ENCODE measurements at regions not wholly inside any gene's neighbourhood (a gene's known extent, or its start where the extent isn't known, plus 50 kb on each side); places are given as distances from the start of the nearest gene placed in this dataset.

DNA sequence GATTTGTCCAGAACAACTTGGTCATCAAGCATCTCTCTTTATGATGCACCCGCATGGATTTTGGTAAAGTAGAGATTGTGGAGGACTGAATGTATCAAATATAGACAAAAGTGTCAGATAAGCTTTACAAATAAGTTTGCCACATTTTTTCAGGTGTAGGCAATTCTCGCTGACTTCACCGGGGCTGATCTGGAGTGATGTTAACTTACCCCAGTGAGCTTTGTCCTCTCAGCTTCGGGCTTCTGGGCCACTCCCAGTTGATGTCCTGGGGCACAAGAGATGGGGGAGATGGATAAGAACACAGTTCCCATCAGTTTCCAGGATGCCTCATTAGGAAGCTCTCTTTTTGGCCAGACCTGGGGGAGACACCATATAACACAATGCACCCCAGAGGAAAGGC lies 117.7 kb downstream of the ETS2 start:
- no peak for DNase-seq

DNA sequence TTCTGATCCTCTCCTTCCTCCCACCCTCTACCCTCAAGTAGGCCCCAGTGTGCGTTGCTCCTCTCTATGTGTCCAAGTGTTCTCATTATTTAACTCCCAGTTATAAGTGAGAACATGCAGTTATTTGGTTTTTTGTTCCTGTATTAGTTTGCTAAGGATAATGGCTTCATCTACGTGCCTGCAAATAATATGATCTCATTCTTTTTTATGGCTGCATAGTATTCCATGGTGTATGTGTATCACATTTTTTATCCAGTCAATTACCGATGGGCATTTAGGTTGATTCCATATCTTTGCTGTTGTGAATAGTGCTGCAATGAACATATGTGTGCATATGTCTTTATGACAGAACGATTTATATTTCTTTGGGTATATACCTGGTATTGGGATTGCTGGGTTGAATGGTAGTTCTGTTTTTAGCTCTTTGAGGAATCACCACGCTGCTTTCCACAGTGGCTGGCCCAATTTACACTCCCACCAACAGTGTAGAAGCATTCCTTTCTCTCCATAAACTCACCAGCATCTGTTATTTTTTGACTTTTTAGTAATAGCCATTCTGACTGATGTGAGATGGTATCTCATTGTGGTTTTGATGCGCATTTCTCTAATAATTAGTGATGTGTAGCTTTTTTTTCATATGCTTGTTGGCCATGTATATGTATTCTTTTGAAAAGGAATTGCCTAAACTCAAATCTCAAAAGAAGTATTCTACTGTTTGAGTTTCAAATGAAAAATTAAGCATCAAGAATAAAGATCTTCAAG lies 116.9 kb downstream of the ETS2 start:
- DNase-seq = no peak

DNA sequence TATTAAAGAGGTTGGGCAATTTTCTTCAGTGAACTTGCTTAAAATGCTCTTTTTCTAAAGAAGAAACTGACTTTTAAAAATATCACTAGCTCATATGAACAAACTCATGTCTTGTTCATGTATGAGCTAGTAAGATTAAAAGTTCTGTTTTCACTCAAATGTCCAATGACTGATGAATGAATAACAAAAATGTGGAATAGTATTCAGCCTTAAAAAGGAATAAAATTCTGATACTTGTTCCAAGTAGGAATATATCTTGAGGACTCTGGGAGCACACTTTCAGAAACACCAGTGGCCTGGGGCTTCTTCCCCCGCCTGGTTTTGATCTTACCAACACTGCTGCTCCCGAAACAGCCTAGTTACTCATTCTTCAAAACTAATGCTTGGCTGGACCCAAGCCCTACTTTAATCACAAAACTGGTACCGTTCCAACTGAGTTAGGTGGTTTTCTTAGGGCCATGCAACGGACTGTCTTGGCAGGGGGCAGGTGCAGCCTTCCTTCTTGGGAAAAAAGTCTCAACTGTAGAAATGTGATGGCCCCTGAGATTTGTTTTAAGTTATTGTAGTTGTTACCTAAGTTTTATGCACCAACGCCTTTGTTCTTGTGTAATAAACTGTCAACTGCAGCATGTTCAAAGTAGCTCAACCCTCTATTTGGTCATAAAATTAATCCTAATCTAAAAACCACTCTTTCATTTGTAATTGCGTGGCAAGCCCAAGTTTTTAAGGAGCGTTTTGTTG lies 116.0 kb downstream of the ETS2 start:
- no peak for DNase-seq

DNA sequence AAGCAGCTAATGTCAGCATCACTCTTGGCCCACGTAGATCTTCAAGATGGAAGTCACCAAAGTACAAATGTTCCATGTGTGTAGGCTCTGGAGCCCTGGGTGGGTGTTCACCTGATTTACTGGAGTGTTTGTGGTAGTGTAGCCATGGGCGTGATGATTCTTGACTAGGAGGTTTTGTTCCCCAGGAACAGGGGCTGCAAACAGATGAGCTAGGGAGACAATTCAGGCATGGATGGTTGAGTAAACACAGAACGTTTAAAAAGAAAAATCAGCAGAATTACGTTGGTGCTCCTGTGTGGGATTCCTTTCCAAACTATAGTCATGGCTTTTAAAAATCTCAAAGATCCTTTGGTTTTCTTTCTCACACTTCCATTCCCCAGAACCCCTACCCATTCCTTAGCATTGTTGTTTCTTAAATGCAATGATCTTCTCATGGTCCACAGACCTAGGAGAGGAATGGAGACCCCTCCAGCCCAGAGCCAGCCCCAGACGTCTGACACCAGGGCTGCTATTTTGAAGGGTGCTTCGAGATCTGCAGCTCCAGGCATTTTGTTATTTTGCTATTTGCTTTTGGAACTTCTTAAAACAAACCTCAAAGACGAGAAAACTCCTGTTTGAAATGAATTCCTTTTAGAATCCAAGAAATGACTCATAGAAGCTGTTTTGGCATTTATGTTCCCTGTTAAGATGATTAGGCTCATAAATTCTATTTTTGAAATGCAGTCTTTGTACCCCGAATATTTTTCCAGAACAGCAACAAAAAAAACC lies 115.1 kb downstream of the ETS2 start:
- DNase-seq = no peak

DNA sequence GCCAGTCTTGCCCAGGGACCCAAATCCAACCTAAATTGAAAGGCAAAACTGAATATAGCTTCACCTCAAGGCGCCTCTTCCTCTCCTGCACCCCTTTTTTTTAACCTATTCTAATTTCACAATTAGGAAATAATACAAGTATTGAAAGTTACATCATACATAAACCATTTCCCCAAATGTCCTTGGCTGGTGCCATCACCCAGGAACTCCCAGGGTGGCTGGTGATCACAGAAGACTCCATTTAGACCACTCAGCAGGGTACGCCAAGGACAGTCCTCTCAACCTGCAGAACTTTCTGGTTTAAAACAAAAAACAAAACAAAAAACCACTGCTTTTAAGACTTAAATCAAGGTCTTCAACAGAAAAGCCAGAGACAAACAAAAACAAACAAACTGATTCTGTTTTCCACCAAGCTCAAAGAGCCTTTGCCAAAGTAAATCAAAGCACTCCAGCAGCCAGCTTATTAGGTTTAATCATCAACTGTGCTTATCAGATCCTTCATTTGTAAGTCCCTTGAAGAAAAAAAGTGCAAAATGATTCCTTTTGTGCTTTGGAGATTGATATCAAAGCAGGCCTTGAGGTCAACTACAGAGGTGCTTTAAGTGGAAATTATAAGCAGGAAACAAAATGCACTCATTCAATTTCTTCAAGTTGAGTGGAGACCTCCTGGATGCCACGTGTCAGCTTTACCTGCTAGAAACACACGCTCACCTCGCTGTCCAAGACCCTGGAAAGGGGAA lies 113.0 kb downstream of the ETS2 start:
- no peak for DNase-seq

DNA sequence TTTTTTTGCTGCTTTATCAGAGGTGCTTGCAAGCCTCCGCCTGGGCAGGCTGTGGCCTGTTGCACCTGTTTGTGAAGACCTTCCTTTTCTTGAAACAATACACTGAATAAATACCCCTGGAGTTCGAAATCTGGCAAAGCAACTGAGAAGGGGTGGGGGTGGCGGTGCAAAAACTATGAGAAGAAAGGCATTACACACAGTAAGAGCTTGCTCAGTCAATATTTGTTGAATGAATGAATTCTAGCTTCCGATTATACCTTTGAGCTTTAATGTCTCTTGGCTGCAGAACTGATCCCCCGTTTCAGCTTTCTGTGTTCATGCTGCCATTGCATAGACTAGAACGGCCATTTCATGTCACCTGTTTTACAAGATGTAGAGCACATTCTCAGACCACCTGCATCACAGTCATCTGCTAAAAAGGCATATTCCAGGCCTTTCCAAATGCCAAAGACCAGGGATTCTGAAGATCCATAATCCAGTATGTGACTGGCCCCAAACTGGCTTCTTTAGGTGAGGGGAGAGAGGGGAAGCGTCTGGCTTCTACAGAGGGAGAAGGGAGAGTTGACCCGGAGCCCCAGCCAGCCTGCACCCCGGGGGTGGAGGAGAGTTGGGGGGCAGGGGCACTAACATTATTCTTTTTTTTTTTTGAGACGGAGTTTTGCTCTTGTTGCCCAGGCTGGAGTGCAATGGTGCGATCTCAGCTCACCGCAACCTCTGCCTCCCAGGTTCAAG lies 111.5 kb downstream of the ETS2 start:
- DNase-seq = no peak

DNA sequence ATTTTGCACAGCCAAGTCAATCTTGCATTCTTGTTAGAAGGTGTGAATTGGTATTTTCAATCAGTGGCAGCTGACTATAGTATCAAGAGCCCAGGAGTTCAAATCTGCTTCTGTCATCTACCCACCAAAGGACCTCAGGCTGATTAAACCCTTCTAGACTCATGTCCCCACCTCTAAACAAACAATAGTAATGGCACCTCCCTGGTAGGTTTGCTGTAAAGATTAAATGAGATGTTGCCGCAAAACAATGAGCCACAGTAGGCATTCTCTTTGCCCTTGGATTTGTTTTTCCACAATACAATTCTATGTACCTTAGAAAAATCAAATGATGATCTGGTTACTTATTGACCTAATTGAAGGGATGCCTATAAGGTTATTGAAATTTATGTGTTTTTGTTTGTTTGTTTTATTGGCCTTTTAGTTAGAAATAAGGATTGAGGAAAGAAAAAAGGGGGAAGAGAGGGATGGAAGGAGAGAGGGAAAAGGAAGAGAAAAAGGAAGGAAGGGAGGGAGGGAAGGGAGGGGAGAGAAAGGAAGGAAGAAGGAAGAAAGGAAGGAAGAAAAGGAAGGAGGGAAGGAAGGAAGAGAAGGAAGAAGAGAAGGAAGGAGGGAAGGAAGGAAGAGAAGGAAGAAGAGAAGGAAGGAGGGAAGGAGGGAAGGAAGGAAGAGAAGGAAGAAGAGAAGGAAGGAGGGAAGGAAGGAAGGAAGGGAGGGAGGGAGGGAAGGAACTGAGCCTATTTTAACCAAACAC lies 110.7 kb downstream of the ETS2 start:
- no peak for DNase-seq

DNA sequence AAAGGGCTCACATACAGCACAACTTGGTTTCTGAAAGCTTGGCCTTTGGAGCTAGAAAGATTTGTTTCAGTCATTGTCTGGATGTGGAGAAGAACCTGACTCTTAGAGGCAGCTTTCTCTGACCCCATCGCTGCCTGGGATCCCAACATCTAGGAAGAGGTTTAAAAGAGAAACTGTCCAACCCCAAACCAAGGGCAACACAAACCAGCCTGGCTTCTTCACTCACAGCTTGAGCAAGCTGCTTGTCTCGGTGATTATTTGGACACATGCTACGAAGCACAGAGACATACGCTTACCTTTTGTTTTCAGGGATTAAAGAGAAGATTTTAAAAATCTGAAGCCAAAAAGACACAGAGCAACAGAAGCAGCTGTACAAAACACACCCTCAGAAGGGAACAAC lies 109.8 kb downstream of the ETS2 start:
- DNase-seq = no peak

DNA sequence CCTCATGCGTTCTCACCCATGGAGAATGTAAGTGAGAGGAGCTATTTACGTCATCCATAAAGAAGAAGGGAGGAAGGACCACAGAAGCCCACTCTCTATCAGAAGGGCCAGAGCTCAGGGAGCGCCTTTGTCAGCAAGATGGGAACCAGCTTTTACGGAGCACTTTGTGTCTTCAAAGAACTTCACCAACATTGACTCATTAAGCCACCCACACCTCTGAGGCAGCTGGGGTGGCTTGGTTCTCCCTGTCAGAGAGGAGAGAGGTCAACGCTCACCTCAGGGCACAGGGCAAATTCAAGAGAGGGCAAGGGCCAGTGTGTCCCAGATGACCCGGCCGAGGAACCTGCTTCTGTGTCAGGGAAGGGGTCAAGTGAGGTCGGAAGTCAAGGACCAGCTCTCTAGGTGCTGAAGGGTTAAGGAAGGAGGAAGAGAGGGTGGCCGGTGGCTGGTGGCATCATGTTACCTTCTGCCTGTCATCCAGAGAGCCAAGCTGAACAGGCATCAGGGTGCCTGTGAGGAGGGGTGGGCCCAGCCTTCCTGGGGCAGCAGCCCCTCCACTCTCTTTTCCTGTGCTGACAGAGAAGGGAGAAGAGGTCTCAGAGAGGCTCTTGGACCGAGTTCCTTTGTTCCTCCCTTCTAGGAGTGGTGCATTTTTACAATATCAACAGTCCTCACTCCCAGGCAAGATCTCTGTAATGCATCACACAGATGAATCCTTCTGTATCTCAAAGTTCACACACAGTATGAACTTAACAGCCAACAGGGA lies 109.0 kb downstream of the ETS2 start:
- DNase-seq = no peak

DNA sequence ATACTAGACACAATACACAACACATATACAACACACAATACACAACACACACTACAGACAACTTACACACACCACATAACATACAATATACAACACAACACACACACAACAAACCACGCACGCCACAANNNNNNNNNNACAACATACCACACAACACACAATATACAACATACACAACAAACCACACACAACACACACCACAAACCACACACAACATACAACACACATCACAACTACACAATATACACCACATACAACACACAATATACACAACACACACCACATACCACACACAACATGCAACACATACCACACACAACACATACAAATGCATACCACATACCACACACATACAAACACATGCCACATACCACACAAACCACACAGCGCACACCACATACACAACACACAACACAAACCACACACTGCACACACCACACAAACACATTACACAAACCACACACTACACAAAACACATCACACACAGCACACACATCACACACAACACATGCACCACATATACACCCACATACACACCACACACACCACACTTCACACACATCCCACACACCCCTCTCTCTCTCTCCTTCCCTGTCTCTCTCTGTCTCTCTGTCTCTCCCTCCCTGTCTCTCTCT lies 108.3 kb downstream of the ETS2 start:
- DNase-seq = no peak

DNA sequence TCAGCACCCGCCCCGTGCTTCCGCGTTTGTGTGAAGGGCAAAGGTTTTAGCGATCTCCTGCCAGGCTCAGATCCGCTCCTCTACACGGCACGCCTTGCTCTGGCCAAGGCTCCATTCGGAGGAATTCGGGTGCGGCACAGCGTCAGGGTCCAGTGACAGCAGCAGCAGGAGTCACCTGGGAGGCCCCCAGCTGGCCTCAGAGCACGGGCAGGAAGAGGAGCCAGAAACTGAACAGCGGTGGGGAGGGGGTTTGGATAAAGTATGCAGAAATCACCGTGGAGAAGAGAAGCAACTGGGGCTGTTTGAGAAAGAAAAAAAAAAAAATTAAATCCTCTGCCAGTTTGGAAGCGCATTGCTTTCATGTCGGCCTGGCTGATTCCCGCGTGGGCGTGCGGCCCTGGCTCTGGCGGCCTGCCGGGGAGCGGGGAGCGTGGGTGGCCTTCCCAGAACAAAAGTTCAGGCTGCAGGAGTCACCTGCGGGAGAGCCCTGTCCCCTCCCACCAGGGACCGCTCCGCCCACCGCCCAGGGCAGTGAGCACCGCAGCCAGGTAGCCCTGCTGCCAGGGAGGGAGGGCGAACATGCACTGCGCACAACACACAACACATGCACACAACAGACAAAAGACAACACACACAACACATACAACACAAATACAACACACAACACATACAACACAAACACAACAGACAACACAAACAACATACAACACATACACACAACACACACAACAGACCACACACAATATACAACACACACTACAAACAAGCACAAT lies 107.6 kb downstream of the ETS2 start:
- DNase-seq = no peak

DNA sequence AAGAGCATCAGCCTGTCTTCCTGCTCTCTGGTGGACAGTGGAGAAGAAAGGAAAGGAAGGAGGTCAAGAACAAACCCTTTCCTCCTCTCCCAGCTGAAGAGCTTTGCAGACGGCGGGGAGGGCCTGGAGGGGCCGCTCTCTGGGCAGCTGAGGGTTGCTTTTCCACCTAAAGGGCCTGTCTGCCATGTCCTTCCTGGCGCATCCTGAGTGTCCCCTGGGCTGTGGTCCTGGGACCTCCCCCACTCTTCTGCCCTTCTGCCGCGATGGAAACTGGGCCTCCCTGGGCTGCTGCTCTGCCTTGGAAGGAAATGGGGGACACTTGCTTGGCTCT lies 107.0 kb downstream of the ETS2 start:
- DNase-seq = no peak

DNA sequence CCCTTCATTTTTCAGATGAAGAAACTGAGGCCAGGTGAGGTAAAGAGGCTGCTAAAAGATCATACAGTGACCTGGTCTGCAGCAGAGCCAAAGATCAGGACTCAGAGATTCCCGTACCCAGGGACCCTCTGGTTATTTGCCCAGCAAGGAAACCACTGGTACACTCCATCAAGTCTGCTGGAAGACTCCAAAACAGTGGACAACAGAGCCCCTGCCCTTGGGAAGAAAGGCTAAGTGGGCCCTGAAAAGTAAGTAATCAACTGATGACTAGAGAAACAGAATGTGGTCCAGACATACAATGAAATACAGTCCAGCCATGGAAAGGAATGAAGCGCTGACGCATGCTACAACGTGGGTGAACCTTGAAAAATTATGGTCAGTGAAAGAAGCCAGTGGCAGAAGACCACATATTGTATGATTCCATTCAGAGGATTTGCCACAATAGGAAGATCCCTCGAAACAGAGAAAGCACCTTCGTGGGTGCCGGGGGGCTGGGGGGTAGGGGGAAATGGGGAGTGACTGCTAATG lies 106.4 kb downstream of the ETS2 start:
- no peak for DNase-seq

DNA sequence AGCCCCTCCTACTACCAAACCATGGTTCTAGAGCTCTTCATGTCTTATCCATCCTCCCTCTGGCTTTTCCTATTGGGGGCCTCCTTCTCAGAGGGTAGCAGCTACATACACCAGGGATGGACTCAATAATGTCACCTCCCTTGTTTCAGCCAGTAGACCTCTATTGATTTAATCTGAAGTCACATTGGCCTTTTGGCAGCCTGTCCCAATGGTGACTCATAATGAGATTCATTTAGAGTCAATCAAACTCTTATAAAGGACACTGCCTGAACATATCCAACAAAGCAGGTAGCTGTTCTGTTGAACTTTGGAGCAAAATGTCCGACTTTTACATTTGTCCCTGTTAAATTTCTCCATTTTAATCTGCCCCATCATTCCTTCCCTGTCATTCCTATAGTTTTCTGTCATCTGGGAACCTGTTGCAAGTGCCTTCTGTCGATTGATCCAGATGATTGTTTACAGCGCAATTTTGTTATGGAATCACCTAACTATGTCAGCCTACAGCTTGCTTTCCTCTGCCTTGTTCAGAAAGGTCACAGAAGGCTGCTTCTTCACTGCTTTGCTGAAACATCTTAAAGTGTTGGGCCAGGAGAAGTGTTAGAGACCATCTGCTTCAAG lies 105.9 kb downstream of the ETS2 start:
- DNase-seq = no peak

DNA sequence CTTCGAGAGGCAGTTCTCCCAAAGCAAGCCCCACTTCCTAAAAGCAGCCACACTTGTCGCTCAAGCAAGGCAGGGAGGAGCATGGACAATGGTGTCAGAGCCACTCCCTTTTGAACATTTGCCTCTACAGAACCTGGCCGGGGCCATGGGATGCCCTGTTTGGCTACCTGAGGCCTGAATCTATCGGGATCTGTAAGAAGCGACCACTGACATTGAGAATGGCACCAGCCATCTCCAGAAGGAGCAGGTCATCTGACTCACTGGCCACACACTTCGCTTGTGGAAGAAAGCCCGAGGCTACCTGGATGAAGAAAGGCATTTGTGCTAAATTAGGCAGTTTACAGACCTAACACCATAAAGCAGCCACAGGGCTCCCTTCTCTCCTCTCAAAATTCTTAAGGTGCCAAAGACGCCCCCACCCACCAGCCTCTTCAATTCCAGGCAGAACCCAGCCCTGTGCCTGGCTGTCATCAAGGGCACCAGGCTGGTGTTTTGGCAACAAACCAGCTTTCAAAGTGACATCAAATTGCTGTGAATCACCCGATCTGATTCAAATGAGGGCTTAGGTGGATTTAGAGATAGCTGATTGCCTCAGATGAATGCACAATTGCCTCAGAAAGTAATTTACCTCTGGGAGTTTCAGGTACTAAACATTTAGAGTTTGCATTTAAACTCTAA lies 104.8 kb downstream of the ETS2 start:
- DNase-seq = no peak

DNA sequence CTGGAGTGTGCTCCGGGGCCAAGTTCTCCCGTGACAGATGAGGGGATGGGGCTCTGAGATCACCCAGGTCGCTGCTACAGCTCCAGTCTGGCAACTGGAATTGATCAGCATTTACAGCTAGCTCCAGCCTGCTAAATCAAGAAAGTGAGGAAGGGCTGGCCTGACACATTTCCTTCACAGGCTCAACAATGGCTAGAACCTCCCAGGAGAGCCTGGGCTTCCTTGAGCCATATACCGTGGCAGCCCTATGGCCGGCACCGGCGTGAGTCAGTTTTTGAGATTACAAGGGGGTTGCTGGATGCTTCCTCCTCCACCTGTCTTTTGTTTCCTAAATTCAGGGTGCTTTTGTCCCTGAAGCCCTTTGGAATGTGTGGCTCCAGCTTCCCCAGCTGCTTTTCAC lies 104.2 kb downstream of the ETS2 start:
- DNase-seq = no peak

DNA sequence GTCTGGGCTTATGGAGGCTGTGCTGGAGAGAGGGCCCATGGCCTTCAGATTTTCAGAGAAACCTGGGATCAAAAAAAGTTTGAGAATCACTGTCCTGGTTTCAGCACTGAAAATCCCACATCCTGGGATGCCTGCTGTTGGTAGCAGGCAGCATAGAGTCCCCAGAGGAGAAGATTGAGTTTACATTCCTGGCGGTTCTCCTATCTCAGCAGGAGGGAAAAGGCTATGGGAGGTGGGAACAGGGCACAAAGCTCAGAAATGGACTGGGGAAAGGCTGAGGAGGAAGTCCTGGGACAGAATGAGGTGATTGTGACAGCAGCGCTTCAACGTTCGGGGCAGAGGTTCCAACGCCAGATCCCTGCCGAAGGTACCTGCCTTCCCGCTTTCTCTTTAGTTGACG lies 103.4 kb downstream of the ETS2 start:
- no peak for DNase-seq

DNA sequence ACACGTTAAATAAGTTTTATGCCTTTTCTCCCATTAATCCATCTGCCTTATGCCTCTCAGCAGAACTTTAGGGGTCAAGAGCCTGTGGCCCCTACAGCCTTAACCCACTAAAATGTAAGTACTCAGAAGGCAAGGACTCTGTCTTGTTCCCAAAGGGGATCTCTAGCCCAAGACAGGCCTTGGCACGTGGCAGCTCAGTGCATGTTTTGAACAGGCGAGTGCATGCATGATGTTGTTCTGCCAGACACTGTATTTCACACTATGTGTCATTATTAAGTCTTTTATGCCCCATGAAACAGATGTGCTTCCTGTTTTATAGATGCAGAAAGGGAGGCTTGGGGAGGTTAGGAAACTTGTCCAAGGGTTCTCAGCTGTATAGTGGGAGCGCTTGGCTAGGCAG lies 102.8 kb downstream of the ETS2 start:
- DNase-seq = no peak
